ENCODE measurements at regions not wholly inside any gene's neighbourhood (a gene's known extent, or its start where the extent isn't known, plus 50 kb on each side); places are given as distances from the start of the nearest gene placed in this dataset.
"Not testable (repeated sequence)": the region's sequence is repeated elsewhere in the genome, so short reads cannot be mapped to it uniquely, and the experiment has no call there.

- DNase-seq (ENCODE audit: low read depth in 4 of 4, low spot score in 1 of 4) = not testable (repeated sequence)
Measured at GRCh38 chr5:108532129-108532445, 150.2 kb upstream of the FBXL17 start.

- no peak for DNase-seq (ENCODE audit: low read depth in 4 of 4, low spot score in 1 of 4)
Measured at GRCh38 chr5:108531367-108532128, 149.7 kb upstream of the FBXL17 start.

GRCh38 chr5:108530706-108531105, 148.8 kb upstream of the FBXL17 start:
- DNase-seq (ENCODE audit: low read depth in 4 of 4, low spot score in 1 of 4) = no peak

GRCh38 chr5:108529381-108529780, 147.5 kb upstream of the FBXL17 start:
- no peak for DNase-seq (ENCODE audit: low read depth in 4 of 4, low spot score in 1 of 4)

- DNase-seq (ENCODE audit: low read depth in 4 of 4, low spot score in 1 of 4) = no peak
Measured at GRCh38 chr5:108528655-108529054, 146.8 kb upstream of the FBXL17 start.

- DNase-seq (ENCODE audit: low read depth in 4 of 4, low spot score in 1 of 4) = no peak
Measured at GRCh38 chr5:108524564-108524963, 142.7 kb upstream of the FBXL17 start.

GRCh38 chr5:108523360-108523759, 141.5 kb upstream of the FBXL17 start:
- DNase-seq (ENCODE audit: low read depth in 4 of 4, low spot score in 1 of 4) = no peak

- DNase-seq (ENCODE audit: low read depth in 4 of 4, low spot score in 1 of 4) = no peak
Measured at GRCh38 chr5:108521841-108522506, 140.1 kb upstream of the FBXL17 start.

GRCh38 chr5:108521011-108521700, 139.3 kb upstream of the FBXL17 start:
- DNase-seq (ENCODE audit: low read depth in 4 of 4, low spot score in 1 of 4) = no peak

GRCh38 chr5:108516785-108517184, 134.9 kb upstream of the FBXL17 start:
- no peak for DNase-seq (ENCODE audit: low read depth in 4 of 4, low spot score in 1 of 4)

- no peak for DNase-seq (ENCODE audit: low read depth in 4 of 4, low spot score in 1 of 4)
Measured at GRCh38 chr5:108515517-108516105, 133.7 kb upstream of the FBXL17 start.

- DNase-seq (ENCODE audit: low read depth in 4 of 4, low spot score in 1 of 4) = no peak
Measured at GRCh38 chr5:108508979-108509378, 127.1 kb upstream of the FBXL17 start.

GRCh38 chr5:108507631-108508030, 125.7 kb upstream of the FBXL17 start:
- DNase-seq (ENCODE audit: low read depth in 4 of 4, low spot score in 1 of 4) = no peak

- DNase-seq (ENCODE audit: low read depth in 4 of 4, low spot score in 1 of 4) = no peak
Measured at GRCh38 chr5:108505608-108506007, 123.7 kb upstream of the FBXL17 start.

- no peak for DNase-seq (ENCODE audit: low read depth in 4 of 4, low spot score in 1 of 4)
Measured at GRCh38 chr5:108504974-108505373, 123.1 kb upstream of the FBXL17 start.

GRCh38 chr5:108503986-108504385, 122.1 kb upstream of the FBXL17 start:
- no peak for DNase-seq (ENCODE audit: low read depth in 4 of 4, low spot score in 1 of 4)

- DNase-seq (ENCODE audit: low read depth in 4 of 4, low spot score in 1 of 4) = not testable (repeated sequence)
Measured at GRCh38 chr5:108495615-108496014, 113.7 kb upstream of the FBXL17 start.

GRCh38 chr5:108487951-108488350, 106.1 kb upstream of the FBXL17 start:
- no peak for DNase-seq (ENCODE audit: low read depth in 4 of 4, low spot score in 1 of 4)

- DNase-seq (ENCODE audit: low read depth in 4 of 4, low spot score in 1 of 4) = no peak
Measured at GRCh38 chr5:108484035-108484434, 102.1 kb upstream of the FBXL17 start.

- DNase-seq (ENCODE audit: low read depth in 4 of 4, low spot score in 1 of 4) = no peak
Measured at GRCh38 chr5:108481355-108481931, 99.5 kb upstream of the FBXL17 start.

- no peak for DNase-seq (ENCODE audit: low read depth in 4 of 4, low spot score in 1 of 4)
Measured at GRCh38 chr5:108472237-108472636, 90.3 kb upstream of the FBXL17 start.

GRCh38 chr5:108467563-108467962, 85.7 kb upstream of the FBXL17 start:
- DNase-seq (ENCODE audit: low read depth in 4 of 4, low spot score in 1 of 4) = no peak

All from stimulated activated CD4-positive, alpha-beta T cell treated with anti-CD3 and anti-CD28 coated beads, Interleukin-1b, Interleukin-23, amount 100 ng/mL, for 24 hours (primary cell).